ENCODE measurements at regions not wholly inside any gene's neighbourhood (a gene's known extent, or its start where the extent isn't known, plus 50 kb on each side); places are given as distances from the start of the nearest gene placed in this dataset.

DNA sequence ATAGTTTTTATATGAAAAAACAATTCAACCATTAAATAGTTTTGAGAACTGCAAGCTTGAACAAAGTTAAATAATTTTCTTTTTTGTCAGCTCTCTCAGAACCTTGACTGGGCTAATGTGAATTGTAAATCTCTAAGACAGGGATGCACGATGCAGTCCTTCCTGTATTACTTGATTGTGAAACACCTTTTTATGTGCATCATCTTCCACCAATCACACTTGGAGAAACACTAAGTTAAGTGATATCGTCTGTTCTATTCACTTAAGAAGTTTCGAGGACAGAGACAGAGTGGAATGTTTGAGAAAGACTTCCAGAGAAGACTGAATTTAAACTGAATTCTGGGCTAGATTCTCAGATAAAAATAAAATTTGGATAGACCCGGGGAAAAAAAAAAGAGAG, 238.2 kb downstream of the MREG start:
- no peaks in the 10 kb centered on the region for H3K36me3 Mint-ChIP-seq (ENCODE audit: unreplicated experiment)

DNA sequence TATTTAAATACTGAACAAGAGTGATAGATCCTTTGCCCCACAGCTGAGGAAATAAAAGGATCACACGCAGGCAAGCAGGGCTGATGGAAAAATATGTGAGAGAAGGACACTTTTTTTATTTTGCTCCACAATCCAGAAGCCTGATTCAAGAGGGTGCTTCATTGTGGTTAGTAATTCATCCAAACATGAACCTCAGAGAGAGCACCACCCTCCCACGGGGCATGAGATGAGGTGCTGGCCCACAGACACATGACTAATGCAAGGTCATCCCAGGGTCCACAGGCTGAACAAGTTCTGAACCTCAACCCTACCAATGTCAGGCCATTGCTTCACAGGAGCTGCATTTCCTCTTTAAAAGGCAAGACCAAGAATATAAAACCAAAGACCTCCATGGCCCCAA, 239.6 kb downstream of the MREG start:
- TF ChIP-seq, protein P1, sequence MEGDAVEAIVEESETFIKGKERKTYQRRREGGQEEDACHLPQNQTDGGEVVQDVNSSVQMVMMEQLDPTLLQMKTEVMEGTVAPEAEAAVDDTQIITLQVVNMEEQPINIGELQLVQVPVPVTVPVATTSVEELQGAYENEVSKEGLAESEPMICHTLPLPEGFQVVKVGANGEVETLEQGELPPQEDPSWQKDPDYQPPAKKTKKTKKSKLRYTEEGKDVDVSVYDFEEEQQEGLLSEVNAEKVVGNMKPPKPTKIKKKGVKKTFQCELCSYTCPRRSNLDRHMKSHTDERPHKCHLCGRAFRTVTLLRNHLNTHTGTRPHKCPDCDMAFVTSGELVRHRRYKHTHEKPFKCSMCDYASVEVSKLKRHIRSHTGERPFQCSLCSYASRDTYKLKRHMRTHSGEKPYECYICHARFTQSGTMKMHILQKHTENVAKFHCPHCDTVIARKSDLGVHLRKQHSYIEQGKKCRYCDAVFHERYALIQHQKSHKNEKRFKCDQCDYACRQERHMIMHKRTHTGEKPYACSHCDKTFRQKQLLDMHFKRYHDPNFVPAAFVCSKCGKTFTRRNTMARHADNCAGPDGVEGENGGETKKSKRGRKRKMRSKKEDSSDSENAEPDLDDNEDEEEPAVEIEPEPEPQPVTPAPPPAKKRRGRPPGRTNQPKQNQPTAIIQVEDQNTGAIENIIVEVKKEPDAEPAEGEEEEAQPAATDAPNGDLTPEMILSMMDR (IDR thresholded peaks at IDR 0.05; ENCODE audit: partially characterized antibody, unreplicated experiment) = no peak
- no peak for DNase-seq
- Mint-ChIP-seq H3K36me3 (ENCODE audit: unreplicated experiment) (no peaks in the 10 kb centered on the region), H3K9me3 (ENCODE audit: unreplicated experiment) (no peaks in the 10 kb centered on the region), H3K27me3 (ENCODE audit: unreplicated experiment) (no peaks in the 10 kb centered on the region), H3K4me3 (ENCODE audit: unreplicated experiment) (no peak overlapping the region), H3K27ac (ENCODE audit: unreplicated experiment) (no peak overlapping the region), H3K4me1 (ENCODE audit: low read depth, unreplicated experiment) (no peaks in the 10 kb centered on the region)

More for the DNA sequence above, 238.2 kb downstream of the MREG start:
- Mint-ChIP-seq H3K4me3 (ENCODE audit: unreplicated experiment) (no peak overlapping the region), H3K9me3 (ENCODE audit: unreplicated experiment) (no peaks in the 10 kb centered on the region), H3K27me3 (ENCODE audit: unreplicated experiment) (no peaks in the 10 kb centered on the region), H3K4me1 (ENCODE audit: low read depth, unreplicated experiment) (no peaks in the 10 kb centered on the region), H3K27ac (ENCODE audit: unreplicated experiment) (no peak overlapping the region)
- TF ChIP-seq, protein P1 (IDR thresholded peaks at IDR 0.05; ENCODE audit: partially characterized antibody, unreplicated experiment) = no peak
- DNase-seq = no peak

GRCh38 chr2:215772634-215773563, 240.5 kb downstream of the MREG start:
- no peaks in the 10 kb centered on the region for H3K4me1 Mint-ChIP-seq (ENCODE audit: low read depth, unreplicated experiment)
- TF ChIP-seq, protein P1 (IDR thresholded peaks at IDR 0.05; ENCODE audit: partially characterized antibody, unreplicated experiment) = no peak
- no peak for DNase-seq
- H3K9me3 Mint-ChIP-seq (ENCODE audit: unreplicated experiment) = no peaks in the 10 kb centered on the region
- H3K4me3 Mint-ChIP-seq (ENCODE audit: unreplicated experiment) = no peak overlapping the region
- H3K36me3 Mint-ChIP-seq (ENCODE audit: unreplicated experiment) = no peaks in the 10 kb centered on the region
- H3K27me3 Mint-ChIP-seq (ENCODE audit: unreplicated experiment) = no peaks in the 10 kb centered on the region
- no peak overlapping the region for H3K27ac Mint-ChIP-seq (ENCODE audit: unreplicated experiment)

DNA sequence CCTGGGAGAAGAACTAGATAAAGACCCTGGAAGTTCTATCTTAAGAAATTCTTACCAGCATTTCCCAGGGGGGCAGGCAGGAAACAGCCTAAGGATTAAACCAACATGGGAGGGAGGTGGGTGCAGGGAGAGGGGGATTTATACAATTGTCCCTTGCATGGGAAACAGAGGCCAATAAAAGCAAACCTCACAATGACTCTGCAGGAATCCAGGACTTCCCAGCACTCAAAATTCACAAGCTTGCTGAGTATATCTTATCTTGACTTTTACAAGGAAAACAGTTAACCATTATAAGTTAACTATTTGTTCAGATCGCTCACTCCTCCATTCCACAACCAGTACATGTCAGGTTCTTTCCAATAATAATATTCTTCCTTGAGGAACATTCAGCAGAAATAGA, 241.3 kb downstream of the MREG start:
- no peak for DNase-seq
- Mint-ChIP-seq H3K4me3 (ENCODE audit: unreplicated experiment) (no peak overlapping the region), H3K27me3 (ENCODE audit: unreplicated experiment) (no peaks in the 10 kb centered on the region), H3K36me3 (ENCODE audit: unreplicated experiment) (no peaks in the 10 kb centered on the region), H3K9me3 (ENCODE audit: unreplicated experiment) (no peaks in the 10 kb centered on the region), H3K4me1 (ENCODE audit: low read depth, unreplicated experiment) (no peaks in the 10 kb centered on the region), H3K27ac (ENCODE audit: unreplicated experiment) (no peak overlapping the region)
- TF ChIP-seq, protein P1 (IDR thresholded peaks at IDR 0.05; ENCODE audit: partially characterized antibody, unreplicated experiment) = no peak

DNA sequence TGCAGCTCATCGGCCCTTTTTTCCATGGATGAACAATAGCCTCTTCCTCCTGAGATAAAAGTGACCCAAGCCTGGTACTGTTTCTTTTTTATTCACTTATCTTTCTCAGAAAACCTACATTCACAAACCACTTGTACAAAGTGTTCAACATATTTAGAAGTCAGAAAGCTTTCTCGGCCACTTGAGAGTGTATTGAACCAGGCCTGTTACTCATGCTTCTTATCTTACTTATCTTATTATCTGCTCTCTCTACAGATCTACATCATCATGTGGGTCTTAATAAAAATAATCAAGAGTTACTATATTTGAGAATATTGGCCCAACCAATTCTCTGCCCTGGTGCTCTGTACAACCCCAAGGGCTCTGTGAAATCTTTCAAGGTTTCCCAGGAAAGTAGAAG, 242.1 kb downstream of the MREG start:
- H3K9me3 Mint-ChIP-seq (ENCODE audit: unreplicated experiment) = no peaks in the 10 kb centered on the region
- H3K27ac Mint-ChIP-seq (ENCODE audit: unreplicated experiment) = no peak overlapping the region
- no peaks in the 10 kb centered on the region for H3K36me3 Mint-ChIP-seq (ENCODE audit: unreplicated experiment)
- H3K27me3 Mint-ChIP-seq (ENCODE audit: unreplicated experiment) = no peaks in the 10 kb centered on the region
- DNase-seq = no peak
- no peaks in the 10 kb centered on the region for H3K4me1 Mint-ChIP-seq (ENCODE audit: low read depth, unreplicated experiment)
- H3K4me3 Mint-ChIP-seq (ENCODE audit: unreplicated experiment) = no peak overlapping the region
- TF ChIP-seq, protein P1 (IDR thresholded peaks at IDR 0.05; ENCODE audit: partially characterized antibody, unreplicated experiment) = no peak
